CD4-positive, alpha-beta memory T cell (primary cell): ENCODE measurements at regions not wholly inside any gene's neighbourhood (a gene's known extent, or its start where the extent isn't known, plus 50 kb on each side); places are given as distances from the start of the nearest gene placed in this dataset.

Source experiments
- CTCF ChIA-PET: fragments of 350-600 bp; sonication (Branson Sonifier 250); formaldehyde crosslinking; loops from one replicate; lab custom pipeline; 2021; ENCODE audit warnings: inconsistent platforms; ENCODE audit not compliant: partially characterized antibody; lab: Charles Lee
- POLR2A ChIA-PET: fragments of 350-600 bp; sonication (Branson Sonifier 250); formaldehyde crosslinking; loops from one replicate; lab custom pipeline; 2021; ENCODE audit not compliant: partially characterized antibody; lab: Charles Lee
- DNase-seq, 5 donors: peaks; one replicate each; pipeline versions ENCODE4 v3.0.0 to v3.0.0-alpha.2; 2020 to 2022; ENCODE audit warnings: mixed read lengths in 1 of 5
- H3K27ac ChIP-seq: one replicate; pipeline ENCODE4 v1.7.0; 2013; ENCODE audit warnings: low read depth, low read length
- H3K27me3 ChIP-seq: 2 replicates; pipeline ENCODE4 v1.7.0; 2013; ENCODE audit warnings: mild to moderate bottlenecking, low read length, moderate library complexity; ENCODE audit not compliant: insufficient read depth
- H3K36me3 ChIP-seq: 2 replicates; pipeline ENCODE4 v1.7.0; 2013; ENCODE audit warnings: mild to moderate bottlenecking, low read length, moderate library complexity; ENCODE audit not compliant: insufficient read depth
- H3K4me1 ChIP-seq: 2 replicates; pipeline ENCODE4 v1.7.0; 2013; ENCODE audit warnings: mild to moderate bottlenecking, low read length, moderate library complexity; ENCODE audit not compliant: insufficient read depth
- H3K4me3 ChIP-seq, 2 donors: one replicate each; pipeline ENCODE4 v1.7.0; 2013; ENCODE audit warnings: low read length in 2 of 2, mild to moderate bottlenecking in 1 of 2
- H3K9me3 ChIP-seq, 2 donors: one replicate each; pipeline ENCODE4 v1.7.0; 2013; ENCODE audit warnings: low read length in 2 of 2, control low read depth in 1 of 2; ENCODE audit not compliant: control insufficient read depth in 1 of 2
- H3K27ac Mint-ChIP-seq, 7 donors: one replicate each; pipeline ENCODE4 v1.8.0; 2020 to 2021; ENCODE audit warnings: mixed read lengths in 7 of 7, mild to moderate bottlenecking in 6 of 7, inconsistent platforms in 3 of 7, moderate library complexity in 3 of 7
- H3K27me3 Mint-ChIP-seq, 2 donors: one replicate each; pipeline ENCODE4 v1.8.0; 2020 to 2021; ENCODE audit warnings: mixed read lengths in 2 of 2
- H3K36me3 Mint-ChIP-seq, 2 donors: one replicate each; pipeline ENCODE4 v1.8.0; 2020 to 2021; ENCODE audit warnings: mixed read lengths in 2 of 2, inconsistent platforms in 1 of 2, mild to moderate bottlenecking in 1 of 2
- H3K4me1 Mint-ChIP-seq, 4 donors: one replicate each; pipeline ENCODE4 v1.8.0; 2020 to 2021; ENCODE audit warnings: mixed read lengths in 4 of 4, mild to moderate bottlenecking in 1 of 4
- H3K4me3 Mint-ChIP-seq, 8 donors: one replicate each; pipeline ENCODE4 v1.8.0; 2020 to 2021; ENCODE audit warnings: mixed read lengths in 8 of 8, mild to moderate bottlenecking in 7 of 8, moderate library complexity in 6 of 8, inconsistent platforms in 3 of 8
- H3K9me3 Mint-ChIP-seq, 8 donors: one replicate each; pipeline ENCODE4 v1.8.0; 2020 to 2021; ENCODE audit warnings: mixed read lengths in 8 of 8, mild to moderate bottlenecking in 5 of 8, inconsistent platforms in 3 of 8, moderate library complexity in 1 of 8
- intact Hi-C: fragments of 100-400 bp; cut with micrococcal nuclease; formaldehyde crosslinking; loops from one replicate; pipeline ENCODE4 v1.15.1; 2023

DNA sequence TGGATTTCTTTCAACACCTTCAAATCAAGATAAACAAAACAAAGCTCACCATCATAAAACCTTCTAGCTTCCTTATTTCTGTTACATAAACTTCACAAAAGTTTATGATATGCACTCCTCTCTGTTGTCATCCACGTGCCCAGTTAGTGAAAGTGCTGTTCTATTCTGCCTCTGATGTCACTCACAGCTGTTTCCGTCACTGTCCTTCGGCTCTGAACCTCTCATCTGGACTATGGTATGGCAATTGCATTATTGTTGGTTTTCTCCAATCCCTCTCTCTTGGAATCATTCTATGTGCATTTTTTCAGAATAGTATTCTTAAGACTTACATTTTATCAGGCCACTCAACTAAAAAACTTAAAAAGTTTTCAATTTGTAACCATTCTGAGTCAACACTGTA is 264.2 kb upstream of the DAPK1 start:
- Histone ChIP-seq H3K4me1 (no peaks in the 10 kb centered on the region), H3K36me3 (no peaks in the 10 kb centered on the region), H3K9me3 (no peaks in the 10 kb centered on the region), H3K4me3 (no peak overlapping the region), H3K27me3 (no peaks in the 10 kb centered on the region), H3K27ac (no peak overlapping the region)
- no peak for DNase-seq
- intact Hi-C loops = no loop called here
- Mint-ChIP-seq H3K27me3 (peaks cover 2 to 4% of the 10 kb centered on the region in 2 donors), H3K4me1 (no peaks in the 10 kb centered on the region), H3K4me3 (no peak overlapping the region), H3K9me3 (no peaks in the 10 kb centered on the region), H3K27ac (no peak overlapping the region), H3K36me3 (no peaks in the 10 kb centered on the region)
- POLR2A ChIA-PET = no interaction called here
- CTCF ChIA-PET = no interaction called here

DNA sequence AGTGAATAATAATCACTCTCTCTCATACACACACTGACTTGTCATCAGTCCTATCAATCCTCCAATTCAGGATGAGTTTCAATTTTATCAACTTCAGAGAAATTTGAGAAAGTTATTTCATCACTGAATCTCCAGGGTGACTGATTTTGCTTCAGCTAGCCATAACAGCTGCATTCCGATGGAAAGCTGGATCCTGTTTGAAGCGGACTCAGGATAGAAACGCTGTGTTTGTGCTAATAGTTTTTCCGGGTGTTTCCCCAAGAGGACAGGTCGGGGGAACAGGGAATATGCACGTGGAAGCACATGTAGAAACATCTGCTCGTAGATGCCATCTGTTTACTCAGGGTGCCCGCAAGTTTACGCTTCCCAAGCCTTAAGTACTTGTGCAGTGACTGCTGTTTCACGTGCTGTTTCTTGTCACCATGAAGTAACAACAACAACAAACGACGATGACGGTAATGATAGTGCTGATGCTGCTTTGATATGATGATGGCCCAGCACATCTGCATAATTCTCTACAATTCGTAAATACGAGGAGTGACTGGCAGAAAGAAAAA is 263.7 kb upstream of the DAPK1 start:
- H3K27ac ChIP-seq = no peak overlapping the region
- no peak overlapping the region for H3K4me3 Mint-ChIP-seq
- no peaks in the 10 kb centered on the region for H3K36me3 ChIP-seq
- peaks cover 2 to 4% of the 10 kb centered on the region in 2 donors for H3K27me3 Mint-ChIP-seq
- H3K27me3 ChIP-seq = no peaks in the 10 kb centered on the region
- H3K9me3 ChIP-seq = no peaks in the 10 kb centered on the region
- CTCF ChIA-PET = no interaction called here
- POLR2A ChIA-PET = no interaction called here
- H3K4me1 Mint-ChIP-seq = no peaks in the 10 kb centered on the region
- H3K4me1 ChIP-seq = no peaks in the 10 kb centered on the region
- H3K4me3 ChIP-seq = no peak overlapping the region
- H3K9me3 Mint-ChIP-seq = no peaks in the 10 kb centered on the region
- H3K36me3 Mint-ChIP-seq = no peaks in the 10 kb centered on the region
- intact Hi-C loops = no loop called here
- DNase-seq = no peak
- no peak overlapping the region for H3K27ac Mint-ChIP-seq

DNA sequence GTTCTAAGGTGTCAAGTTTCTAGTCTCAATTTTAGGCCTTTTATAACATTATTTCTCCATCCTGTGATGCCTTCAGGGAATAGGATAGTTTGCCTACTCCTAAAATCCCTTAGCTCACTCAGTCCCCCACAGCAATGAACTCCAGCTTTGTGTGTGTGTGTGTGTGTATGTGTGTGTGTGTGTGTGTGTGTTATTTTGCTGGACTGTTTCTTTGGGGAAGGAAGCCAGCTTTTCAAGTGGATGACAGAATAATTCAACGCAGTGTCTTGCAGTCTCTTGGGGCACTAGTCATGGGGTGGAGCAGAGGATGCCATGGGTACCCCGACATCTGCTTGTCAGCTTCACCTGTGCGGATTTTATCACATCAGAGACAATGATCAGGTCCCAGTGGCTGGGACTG is 262.8 kb upstream of the DAPK1 start:
- CTCF ChIA-PET = no interaction called here
- Histone ChIP-seq H3K27ac (no peak overlapping the region), H3K27me3 (no peaks in the 10 kb centered on the region), H3K9me3 (no peaks in the 10 kb centered on the region), H3K4me3 (no peak overlapping the region), H3K36me3 (no peaks in the 10 kb centered on the region), H3K4me1 (no peaks in the 10 kb centered on the region)
- Mint-ChIP-seq H3K4me3 (no peak overlapping the region), H3K9me3 (no peaks in the 10 kb centered on the region), H3K36me3 (no peaks in the 10 kb centered on the region), H3K4me1 (no peaks in the 10 kb centered on the region), H3K27ac (no peak overlapping the region), H3K27me3 (peaks cover 2 to 4% of the 10 kb centered on the region in 2 donors)
- POLR2A ChIA-PET = no interaction called here
- intact Hi-C loops = no loop called here
- DNase-seq = no peak

DNA sequence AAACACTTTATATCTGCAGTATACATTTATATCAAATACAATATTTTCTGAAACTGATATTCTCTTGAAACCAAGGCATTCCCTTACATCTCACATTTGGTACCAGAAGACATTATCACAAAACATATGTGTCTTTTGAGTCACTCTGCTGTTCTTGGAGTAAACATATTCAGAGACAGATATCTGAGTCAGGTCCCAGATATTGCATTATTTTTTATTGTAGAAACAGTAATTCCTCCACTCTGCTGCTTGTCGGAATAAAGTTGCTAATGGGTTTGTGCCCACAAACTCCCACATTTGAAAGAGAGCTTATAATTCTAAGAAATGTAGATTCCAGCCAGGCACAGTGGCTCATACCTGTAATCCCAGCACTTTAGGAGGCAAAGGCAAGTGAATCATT is 261.1 kb upstream of the DAPK1 start:
- ChIA-PET POLR2A (no interaction called here), CTCF (no interaction called here)
- Histone ChIP-seq H3K36me3 (no peaks in the 10 kb centered on the region), H3K27me3 (no peaks in the 10 kb centered on the region), H3K27ac (no peak overlapping the region), H3K9me3 (no peaks in the 10 kb centered on the region), H3K4me3 (no peak overlapping the region), H3K4me1 (no peaks in the 10 kb centered on the region)
- H3K27me3 Mint-ChIP-seq = peaks cover 2 to 6% of the 10 kb centered on the region in 2 donors
- DNase-seq = no peak
- H3K27ac Mint-ChIP-seq = no peak overlapping the region
- H3K9me3 Mint-ChIP-seq = peaks cover 0 to 2% (median 0%) of the 10 kb centered on the region in 8 donors
- intact Hi-C loops = no loop called here
- no peaks in the 10 kb centered on the region for H3K36me3 Mint-ChIP-seq
- H3K4me3 Mint-ChIP-seq = no peak overlapping the region
- no peaks in the 10 kb centered on the region for H3K4me1 Mint-ChIP-seq

DNA sequence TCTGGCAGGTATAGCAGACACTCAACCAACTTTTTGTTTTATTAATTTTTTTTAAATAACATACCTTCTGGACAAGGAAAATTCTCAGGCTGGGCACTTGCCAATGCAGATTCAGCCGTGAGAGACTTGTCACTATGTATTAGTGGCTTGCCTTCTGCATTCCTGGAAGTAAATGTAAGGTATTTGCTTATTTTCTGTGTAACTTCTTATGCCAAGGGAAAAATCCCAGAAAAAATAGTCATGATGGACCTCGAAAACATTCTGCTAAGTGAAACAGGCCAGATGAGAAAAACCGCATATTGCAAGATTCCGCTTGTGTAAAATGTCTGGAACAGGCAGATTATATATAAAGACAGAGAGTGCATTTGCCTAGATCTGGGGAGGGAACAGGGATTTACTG is 260.3 kb upstream of the DAPK1 start:
- Histone ChIP-seq H3K27me3 (no peaks in the 10 kb centered on the region), H3K36me3 (no peaks in the 10 kb centered on the region), H3K9me3 (no peaks in the 10 kb centered on the region), H3K27ac (no peak overlapping the region), H3K4me3 (no peak overlapping the region), H3K4me1 (no peaks in the 10 kb centered on the region)
- intact Hi-C loops = no loop called here
- Mint-ChIP-seq H3K27me3 (peaks cover 2 to 6% of the 10 kb centered on the region in 2 donors), H3K36me3 (no peaks in the 10 kb centered on the region), H3K27ac (no peak overlapping the region), H3K4me3 (no peak overlapping the region), H3K4me1 (no peaks in the 10 kb centered on the region), H3K9me3 (peaks cover 0 to 2% (median 0%) of the 10 kb centered on the region in 8 donors)
- POLR2A ChIA-PET = no interaction called here
- DNase-seq = no peak
- CTCF ChIA-PET = no interaction called here

DNA sequence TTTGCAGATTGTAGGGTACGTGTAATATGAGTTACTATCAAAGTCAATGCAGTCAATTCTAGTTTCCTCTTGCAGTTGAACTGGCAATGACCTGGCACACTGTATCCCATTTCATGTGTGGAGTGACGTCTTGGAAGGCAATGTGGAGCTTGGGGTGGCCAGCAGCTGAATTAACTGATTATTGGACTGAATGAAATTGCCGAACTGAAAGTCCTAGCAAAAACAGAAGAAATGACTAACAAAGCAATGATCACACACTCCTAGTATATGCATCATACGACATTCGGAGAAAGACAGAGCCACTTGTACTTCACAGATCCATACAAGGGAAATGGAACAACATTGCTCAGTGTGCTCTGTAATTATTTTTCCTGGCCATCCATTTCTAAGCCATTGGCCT is 259.1 kb upstream of the DAPK1 start:
- DNase-seq = no peak
- H3K4me3 Mint-ChIP-seq = no peak overlapping the region
- H3K4me1 Mint-ChIP-seq = no peaks in the 10 kb centered on the region
- H3K27me3 Mint-ChIP-seq = peaks cover 2 to 6% of the 10 kb centered on the region in 2 donors
- intact Hi-C loops = no loop called here
- Histone ChIP-seq H3K36me3 (no peaks in the 10 kb centered on the region), H3K4me1 (no peaks in the 10 kb centered on the region), H3K27ac (no peak overlapping the region), H3K27me3 (no peaks in the 10 kb centered on the region), H3K9me3 (no peaks in the 10 kb centered on the region), H3K4me3 (no peak overlapping the region)
- peaks cover 0 to 2% (median 0%) of the 10 kb centered on the region in 8 donors for H3K9me3 Mint-ChIP-seq
- POLR2A ChIA-PET = no interaction called here
- H3K27ac Mint-ChIP-seq = no peak overlapping the region
- CTCF ChIA-PET = no interaction called here
- no peaks in the 10 kb centered on the region for H3K36me3 Mint-ChIP-seq

DNA sequence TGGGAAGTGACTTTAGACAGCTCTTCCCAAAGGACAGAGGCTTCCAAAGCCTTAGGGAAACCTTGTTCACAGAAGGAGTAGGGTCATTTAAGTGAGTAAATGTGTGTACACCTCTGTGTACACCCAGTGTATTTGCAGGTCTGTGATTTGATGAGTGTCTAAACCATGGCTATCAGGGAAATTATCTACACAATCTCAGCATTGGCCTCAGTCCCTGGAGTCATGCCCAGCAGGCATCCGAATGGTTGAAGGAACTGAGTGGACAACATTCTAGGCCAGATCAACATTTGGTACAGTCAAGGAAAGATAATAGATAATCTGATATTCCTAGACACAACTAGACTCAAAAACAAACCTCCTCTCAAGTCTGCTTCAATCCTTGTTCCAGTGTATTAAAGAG is 258.4 kb upstream of the DAPK1 start:
- H3K4me1 Mint-ChIP-seq = no peaks in the 10 kb centered on the region
- no peaks in the 10 kb centered on the region for H3K9me3 ChIP-seq
- no peak overlapping the region for H3K4me3 Mint-ChIP-seq
- no peaks in the 10 kb centered on the region for H3K4me1 ChIP-seq
- POLR2A ChIA-PET = no interaction called here
- CTCF ChIA-PET = no interaction called here
- H3K4me3 ChIP-seq = no peak overlapping the region
- H3K27ac ChIP-seq = no peak overlapping the region
- H3K36me3 Mint-ChIP-seq = no peaks in the 10 kb centered on the region
- peaks cover 0 to 2% (median 0%) of the 10 kb centered on the region in 8 donors for H3K9me3 Mint-ChIP-seq
- intact Hi-C loops = no loop called here
- H3K27me3 Mint-ChIP-seq = peaks cover 0 to 6% of the 10 kb centered on the region in 2 donors
- H3K36me3 ChIP-seq = no peaks in the 10 kb centered on the region
- H3K27ac Mint-ChIP-seq = no peak overlapping the region
- no peak for DNase-seq
- no peaks in the 10 kb centered on the region for H3K27me3 ChIP-seq

DNA sequence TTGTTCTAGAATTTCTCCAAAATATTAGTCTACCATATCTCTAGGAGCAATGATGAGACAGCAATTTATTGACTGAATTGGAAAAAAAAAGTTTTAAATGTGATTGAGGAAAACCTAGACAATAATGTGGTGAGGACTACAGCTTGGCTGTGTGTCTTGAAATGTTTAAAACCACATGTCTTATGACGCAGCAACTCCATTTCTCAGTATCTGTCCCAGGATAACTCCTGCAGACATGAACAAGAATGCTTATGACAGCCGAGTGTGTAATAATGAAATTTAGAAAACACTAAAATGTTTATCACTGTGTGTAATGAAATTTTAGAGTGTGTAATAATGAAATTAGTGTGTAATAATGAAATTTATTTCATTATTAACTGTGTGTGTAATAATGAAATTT is 254.1 kb upstream of the DAPK1 start:
- Mint-ChIP-seq H3K36me3 (no peaks in the 10 kb centered on the region), H3K4me1 (no peaks in the 10 kb centered on the region), H3K9me3 (peaks cover 0 to 2% (median 0%) of the 10 kb centered on the region in 8 donors), H3K27me3 (peaks cover 0 to 2% of the 10 kb centered on the region in 2 donors), H3K27ac (no peak overlapping the region), H3K4me3 (no peak overlapping the region)
- Histone ChIP-seq H3K27ac (no peak overlapping the region), H3K9me3 (no peaks in the 10 kb centered on the region), H3K4me3 (no peak overlapping the region), H3K36me3 (no peaks in the 10 kb centered on the region), H3K4me1 (no peaks in the 10 kb centered on the region), H3K27me3 (no peaks in the 10 kb centered on the region)
- intact Hi-C loops = no loop called here
- DNase-seq = no peak
- ChIA-PET CTCF (no interaction called here), POLR2A (no interaction called here)
